AG08395 (cell line): ENCODE measurements at regions not wholly inside any gene's neighbourhood (a gene's known extent, or its start where the extent isn't known, plus 50 kb on each side); places are given as distances from the start of the nearest gene placed in this dataset.
"Not testable (repeated sequence)": the region's sequence is repeated elsewhere in the genome, so short reads cannot be mapped to it uniquely, and the experiment has no call there.

Experiments used
- DNase-seq: peaks from one replicate; pipeline ENCODE4 v3.0.0; 2012; ENCODE audit warnings: mixed read lengths, low spot score

DNA sequence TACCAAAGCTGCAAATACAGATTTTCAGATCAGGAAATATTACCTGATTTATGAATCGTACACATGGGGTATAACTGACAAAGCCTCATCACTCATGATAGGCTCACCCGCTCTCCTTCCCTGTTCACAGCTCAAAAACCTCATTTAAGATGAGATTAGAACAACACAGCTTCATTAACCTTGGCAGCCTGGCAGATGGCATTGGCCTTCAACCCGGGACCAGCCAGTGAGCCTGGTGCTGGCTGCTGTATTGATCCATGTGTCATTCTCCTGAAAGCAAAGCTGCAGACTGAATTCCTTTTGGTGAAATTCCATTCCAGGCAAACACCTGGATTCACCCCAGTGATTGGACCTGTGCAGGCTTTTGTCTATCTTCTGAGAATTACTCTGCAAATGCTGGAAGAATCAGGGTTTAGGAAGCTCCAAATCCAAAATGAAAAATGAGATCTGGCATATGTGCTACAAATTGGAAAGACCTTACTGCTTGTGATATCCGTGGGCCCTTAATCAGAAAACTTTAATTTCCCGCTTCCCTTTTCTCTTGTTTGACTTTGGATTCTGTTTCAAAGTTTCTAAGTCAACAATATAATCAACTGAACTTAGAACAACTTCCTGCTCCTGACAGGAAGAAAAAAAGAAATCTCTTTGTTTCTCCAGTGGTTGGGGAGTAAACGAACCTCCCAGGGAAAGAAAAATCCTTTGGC is 189.1 kb upstream of the KBTBD8 start:
- no peak for DNase-seq

- DNase-seq, result no peak
These were observed 188.5 kb upstream of the KBTBD8 start for GRCh38 chr3:66809595-66809958.

DNA sequence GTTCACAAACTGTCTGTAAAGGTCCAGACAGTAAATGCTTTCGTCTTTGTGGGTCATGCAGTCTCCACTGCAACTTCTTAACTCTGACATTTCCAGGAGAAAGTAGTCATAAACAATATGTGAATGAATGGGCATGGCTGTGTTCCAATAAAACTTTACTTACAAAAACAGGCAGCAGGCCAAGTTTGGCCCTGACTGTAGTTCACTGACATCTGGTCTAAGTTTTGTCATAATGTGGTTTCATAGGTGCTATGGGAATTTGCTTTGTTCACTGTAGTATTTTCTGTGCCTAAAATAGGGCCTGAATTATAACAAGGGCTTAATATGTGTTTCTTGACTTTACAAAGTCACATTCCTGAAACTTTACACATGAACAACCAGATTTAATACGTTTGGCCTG is 186.0 kb upstream of the KBTBD8 start:
- no peak for DNase-seq

- DNase-seq, result no peak
These were observed 185.4 kb upstream of the KBTBD8 start for GRCh38 chr3:66812741-66813140.

GRCh38 chr3:66816090-66816761 is 181.9 kb upstream of the KBTBD8 start:
- peak; percentile 61 for DNase-seq

DNA sequence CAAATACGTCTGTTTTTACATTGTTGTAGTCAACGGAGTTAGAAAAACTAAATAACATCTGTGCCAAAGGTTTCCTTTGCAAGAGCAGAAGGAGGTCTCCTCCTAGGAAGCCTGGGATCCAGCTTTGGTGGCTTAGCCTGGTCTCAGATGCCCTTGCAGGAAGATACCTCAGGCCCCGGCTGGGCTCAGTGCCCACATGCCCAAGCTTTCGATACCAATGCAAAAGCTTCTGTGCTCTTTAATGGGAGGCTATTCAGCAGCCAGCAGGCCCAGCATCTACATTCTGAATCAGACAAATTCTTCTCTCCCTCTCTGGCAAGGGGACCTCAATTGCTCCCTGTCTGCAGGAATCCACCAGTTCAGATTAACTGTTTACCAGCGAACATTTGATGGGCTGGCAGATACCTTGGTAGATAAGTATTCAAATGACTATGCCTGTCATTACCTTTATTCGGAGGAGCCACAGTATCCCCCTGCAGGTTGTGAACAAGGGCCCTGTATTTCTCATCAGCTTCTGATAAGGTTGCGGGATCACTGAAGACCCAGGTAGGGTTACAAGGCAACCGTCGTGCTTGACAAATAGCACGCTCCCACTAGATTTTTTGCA is 180.1 kb upstream of the KBTBD8 start:
- DNase-seq, result no peak

DNA sequence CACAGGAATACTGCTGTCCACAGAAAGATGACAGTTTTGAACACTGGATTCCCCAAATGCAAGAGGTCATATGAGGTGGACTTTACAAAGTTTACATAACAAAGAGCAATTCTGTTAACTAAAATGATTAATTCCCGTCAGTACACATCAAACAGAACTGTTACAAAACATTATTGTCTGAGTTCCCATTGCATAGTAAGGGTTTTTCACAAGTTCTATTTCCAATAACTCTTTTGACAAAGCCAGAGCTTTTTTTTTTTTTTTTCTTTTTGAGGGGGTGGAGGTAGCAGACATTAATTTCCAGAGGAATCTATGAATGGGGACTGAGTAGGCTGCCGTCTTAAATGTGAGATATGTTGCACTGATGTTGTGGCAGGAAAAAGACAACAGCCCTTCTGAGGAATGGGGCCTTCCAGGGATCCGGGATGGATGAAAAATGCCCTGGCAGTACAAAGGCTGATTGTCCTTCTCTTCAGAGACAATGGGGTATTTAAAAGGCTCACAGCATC is 178.1 kb upstream of the KBTBD8 start:
- no peak for DNase-seq

GRCh38 chr3:66822186-66823008 is 175.7 kb upstream of the KBTBD8 start:
- DNase-seq, result peak; percentile 52

- no peak for DNase-seq
These were observed 175.1 kb upstream of the KBTBD8 start for GRCh38 chr3:66823009-66823397.

DNA sequence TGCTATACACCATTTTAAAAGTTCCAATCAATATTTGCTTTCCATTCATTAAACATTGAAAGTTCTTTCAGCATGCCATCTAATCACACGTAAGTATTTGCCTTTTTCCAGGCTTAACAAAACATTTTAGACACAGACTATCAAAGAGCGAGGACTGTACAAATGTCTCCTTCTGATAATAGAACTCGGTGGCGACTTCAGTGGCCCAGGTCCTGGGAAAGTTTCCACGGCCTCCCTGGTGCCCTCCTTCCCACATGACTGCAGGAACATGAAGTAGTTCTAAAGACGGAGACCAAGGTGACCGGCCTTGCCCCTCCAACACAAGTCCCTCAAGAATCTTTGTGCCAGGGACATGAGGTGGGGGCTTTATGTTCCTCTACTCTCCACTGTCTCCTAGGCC is 174.6 kb upstream of the KBTBD8 start:
- no peak for DNase-seq

DNA sequence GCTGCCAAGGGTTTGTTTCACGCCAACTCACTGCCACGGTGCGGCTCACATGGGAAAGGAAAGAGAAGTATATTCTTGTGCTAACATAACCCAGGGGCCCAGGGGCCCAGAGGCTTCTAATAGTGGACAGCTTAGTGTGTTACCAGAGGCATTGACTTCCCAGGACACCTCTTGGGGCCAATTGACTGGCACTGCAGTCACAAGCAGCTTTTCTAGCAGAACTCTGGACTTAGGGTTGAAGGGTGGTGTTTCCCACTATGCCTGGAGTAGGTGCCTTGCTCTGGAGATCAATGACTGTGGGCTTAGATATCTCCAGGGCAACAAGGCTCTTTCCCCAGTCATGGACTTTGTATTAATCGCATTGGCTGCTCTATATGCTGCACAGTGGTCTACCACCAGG is 172.7 kb upstream of the KBTBD8 start:
- DNase-seq, result no peak

DNA sequence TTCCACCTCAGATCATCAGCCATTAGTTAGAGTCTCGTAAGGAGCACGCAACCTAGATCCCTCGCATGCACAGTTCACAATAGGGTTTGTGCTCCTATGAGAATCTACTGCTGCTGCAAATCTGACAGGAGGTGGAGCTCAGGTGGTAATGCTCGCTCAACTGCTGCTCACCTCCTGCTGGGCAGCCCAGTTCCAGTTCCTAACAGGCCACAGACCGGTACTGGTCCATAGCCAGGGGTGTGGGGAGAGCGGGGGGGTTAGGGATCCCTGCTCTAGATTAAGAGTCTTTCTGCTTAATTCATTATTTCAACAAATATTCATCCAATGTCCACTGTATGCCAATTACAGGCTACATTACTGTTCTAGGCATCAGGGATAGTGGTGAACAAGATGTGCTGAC is 170.4 kb upstream of the KBTBD8 start:
- no peak for DNase-seq

GRCh38 chr3:66828303-66828702 is 169.8 kb upstream of the KBTBD8 start:
- no peak for DNase-seq

GRCh38 chr3:66830301-66830700 is 167.8 kb upstream of the KBTBD8 start:
- no peak for DNase-seq

DNA sequence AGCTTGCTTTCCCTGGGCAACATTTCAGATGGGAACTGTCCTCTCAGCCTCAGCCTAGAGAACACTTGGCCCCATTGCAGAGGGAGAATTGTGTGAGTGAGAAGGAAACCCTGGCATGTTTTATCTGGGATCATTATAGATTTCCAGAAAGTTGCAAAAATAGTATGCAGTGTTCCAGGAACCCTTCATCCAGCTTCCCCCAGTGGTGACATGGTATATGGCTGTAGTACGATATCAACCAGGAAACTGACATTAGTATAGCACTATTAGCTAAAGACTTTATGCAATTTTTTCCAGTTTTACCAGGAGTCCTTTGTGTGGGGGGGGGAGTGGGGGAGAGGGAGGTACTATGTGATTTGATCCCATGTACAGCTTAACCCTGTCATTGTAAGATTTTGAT is 166.2 kb upstream of the KBTBD8 start:
- DNase-seq, result no peak

- DNase-seq, result no peak
These were observed 161.5 kb upstream of the KBTBD8 start for GRCh38 chr3:66836363-66837152.

DNA sequence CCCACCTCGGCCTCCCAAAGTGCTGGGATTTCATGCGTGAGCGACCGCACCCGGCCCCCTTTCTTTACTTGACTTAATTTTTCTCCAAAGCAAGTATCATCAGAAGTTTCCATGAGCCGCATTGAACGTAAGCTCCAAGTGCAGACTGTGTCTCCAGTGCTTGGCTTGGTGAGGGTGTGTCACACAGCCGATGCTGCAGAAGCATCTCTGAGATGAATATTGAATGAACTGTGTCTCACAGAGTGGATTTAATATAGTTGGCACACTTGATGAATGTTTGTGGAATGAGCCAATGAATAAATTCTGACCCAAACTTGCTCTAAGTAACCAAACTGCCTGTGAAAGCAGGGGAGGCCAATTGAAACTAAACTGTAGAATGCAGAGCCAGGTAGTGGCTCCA is 159.4 kb upstream of the KBTBD8 start:
- no peak for DNase-seq

DNA sequence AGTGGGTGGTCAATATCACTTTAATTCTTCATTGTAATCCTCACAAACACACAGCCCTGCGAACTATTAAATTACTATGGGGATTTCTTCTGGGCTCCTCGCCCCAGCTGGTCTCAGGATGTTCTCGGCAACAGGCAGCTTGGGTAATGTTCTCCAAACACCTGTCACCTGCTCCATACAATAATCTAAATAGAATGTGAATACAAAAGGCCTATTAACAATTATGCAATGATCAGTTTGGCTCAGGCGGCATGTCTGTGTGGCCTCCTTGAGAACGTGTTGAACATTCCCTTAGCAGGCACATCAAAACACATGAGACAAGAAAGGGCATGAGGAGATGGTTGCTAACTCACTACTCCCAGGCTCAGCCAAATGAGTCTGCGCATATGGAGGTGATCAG is 158.6 kb upstream of the KBTBD8 start:
- no peak for DNase-seq

GRCh38 chr3:66842761-66843464 is 155.2 kb upstream of the KBTBD8 start:
- not testable (repeated sequence) for DNase-seq

DNA sequence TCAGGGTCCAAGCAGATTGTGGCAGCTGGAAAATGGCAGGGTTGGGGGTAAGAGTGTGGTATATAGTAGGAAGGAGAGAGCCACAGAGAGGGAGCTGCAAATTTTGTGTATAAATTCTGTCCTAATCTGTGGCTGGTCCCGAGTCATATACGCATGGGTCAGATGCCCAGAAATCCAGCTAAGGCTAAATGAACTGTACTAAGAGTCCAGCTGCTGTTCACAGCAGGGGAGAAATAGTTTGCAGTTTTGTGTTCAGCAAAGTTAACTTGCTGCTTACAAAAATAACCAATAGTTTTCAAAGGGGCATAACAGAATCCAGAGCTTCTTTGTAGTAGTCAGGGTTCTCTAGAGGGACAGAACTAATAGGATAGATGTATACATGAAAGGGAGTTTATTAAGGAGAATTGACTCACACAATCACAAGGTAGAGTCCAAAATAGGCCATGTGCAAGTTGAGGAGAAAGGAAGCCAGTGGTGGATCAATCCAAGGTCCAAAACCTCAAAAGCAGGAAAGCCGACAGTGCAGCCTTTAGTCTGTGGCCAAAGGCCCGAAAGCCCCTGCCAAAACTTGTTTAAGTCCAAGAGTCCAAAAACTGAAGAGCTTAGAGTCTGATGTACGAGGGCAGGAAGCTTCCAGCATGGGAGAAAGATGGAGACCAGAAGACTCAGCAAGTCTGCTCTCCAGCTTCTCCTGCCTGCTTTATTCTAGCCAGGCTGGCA is 146.1 kb upstream of the KBTBD8 start:
- DNase-seq, result no peak
